HG03280 (cell line): ENCODE measurements at regions not wholly inside any gene's neighbourhood (a gene's known extent, or its start where the extent isn't known, plus 50 kb on each side); places are given as distances from the start of the nearest gene placed in this dataset.

ENCODE experiments used
- ATAC-seq: cut with Tn5 transposase; IDR thresholded peaks from one replicate; pipeline ENCODE4 v1.9.1; 2021; ENCODE audit warnings: mild to moderate bottlenecking, moderate library complexity; ENCODE audit not compliant: unreplicated experiment

DNA sequence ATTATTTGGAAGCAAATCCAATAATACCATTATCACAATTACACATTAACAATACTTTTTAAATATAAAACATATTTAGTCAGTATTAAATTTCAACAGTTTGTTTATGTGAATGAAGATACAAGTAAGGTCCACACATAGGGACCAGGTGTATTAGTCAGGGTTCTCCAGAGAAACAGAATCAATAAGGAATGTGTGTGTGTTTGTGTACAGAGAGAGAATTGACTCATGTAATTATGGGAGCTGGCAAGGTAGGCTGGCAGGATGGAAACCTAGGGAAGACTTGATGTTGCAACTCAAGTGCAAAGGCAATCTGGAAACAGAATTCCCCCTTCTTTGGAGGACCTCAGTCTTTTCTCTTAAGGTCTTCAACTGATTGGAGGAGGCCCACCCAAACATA is 123.2 kb upstream of the OTX2 start:
- ATAC-seq = no peak

DNA sequence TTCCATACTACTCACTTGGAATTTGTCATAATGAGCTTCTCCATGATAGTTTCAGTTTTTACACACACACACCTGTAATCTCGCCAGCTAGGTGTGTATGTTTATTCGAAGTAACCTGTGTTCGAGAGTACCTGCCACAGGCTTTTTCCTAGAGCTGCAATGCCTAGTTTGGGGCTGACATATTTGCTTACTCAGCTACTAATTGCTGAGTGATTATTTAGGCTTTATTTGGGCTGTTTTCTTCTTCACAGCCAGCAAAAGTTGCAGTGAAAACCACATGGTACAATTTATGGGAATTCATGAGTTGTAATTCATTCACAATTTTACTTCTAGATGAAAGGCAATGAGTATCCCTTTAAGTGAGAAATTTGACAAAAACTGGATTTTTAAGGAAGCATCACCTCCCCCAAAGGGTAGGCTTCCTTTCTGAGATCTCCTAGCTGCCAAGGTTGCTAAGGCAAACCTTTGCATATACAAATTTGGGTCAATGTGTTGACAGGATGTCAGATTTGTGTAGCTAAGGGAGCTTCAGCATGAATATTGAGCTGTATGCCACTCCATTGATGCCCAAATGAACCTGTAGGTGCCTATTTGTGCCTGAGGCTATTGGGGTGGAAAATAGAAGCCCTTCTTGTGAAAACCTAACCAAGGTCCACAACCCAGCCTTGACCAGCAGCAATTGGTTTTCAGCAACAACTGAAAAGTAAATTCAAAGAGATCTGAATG is 108.7 kb upstream of the OTX2 start:
- no peak for ATAC-seq

DNA sequence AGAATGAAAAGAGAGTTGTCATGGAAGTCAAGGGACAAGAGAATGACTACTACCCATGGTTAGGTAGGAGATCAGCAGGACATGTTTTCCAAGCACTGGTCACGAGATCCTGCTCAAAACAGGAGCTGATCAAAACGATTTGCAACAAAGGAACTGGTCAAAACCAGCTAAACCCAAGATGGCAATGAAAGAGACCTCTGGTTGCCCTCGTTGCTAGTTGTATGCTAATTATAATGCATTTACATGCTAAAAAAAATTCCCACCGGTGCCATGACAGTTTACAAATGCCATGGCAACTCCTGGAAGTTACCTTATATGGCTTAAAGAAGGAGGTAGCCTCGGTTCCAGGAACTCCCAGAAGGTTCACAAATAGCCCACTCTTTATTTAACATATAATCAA is 95.0 kb upstream of the OTX2 start:
- ATAC-seq = no peak

DNA sequence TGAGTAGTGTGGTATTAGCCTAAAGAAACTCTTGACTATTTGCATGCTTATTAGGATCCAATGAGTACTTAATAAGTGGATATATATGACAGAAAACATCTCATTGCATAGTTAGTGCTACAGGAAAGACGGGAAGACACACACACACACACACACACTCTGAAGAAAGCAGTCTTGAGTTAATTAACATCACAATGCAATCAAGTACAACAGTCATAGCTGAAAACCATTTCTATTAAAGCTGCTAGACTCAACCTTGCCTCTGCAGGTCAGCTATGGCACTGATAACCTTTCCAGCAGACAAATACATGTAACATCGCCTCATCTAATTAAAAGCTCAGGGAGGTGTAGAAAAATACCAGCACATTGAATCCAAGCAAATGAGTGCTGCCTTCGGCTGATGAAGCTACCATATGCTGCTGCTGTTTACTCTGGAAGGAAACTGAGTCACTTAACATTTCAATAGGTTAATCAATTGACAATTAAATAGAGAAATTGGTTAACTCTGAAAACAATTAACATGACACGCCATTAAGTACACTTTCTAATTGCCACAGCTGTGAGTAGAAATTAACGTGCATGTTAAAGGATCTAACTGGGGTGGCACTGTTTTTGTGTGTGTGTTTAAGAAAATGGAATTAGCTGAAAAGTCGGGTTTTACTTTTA is 93.2 kb upstream of the OTX2 start:
- no peak for ATAC-seq

DNA sequence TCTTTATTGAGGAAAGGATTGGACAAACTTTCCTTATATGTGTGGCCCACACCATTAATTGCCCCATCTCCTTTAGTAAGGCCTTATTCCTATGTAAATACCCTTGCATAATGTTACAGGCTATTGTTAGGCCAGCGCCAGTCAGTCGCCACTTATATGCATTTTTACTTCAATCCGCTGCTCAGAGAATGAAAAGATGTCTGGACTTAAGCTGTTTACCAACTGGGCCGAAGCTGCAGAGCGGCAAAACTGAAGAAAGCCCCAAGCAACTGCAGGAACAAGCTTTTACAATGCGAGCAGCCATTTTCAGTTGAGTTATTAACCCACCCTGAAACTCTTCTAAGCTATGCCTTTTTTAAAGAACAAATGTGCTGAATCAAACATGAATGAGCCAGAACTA is 92.1 kb upstream of the OTX2 start:
- ATAC-seq = no peak

DNA sequence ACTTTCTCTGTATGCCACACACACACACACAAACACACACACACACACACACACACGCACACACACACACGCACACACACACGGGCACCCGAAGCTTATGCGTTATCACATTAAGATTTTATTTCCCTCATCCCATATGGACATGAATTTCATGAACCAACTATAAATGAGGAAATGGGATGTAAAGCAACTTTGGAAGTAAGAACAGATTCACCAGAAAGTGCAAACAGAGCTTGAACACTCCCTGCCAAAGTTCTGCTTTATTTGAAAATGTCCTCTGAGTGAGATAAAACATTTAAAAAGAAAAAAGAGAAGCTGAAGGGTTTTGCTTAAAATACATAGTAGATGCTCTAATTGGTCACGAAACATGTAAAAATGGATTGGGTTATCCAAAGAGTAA is 90.4 kb upstream of the OTX2 start:
- ATAC-seq = no peak

DNA sequence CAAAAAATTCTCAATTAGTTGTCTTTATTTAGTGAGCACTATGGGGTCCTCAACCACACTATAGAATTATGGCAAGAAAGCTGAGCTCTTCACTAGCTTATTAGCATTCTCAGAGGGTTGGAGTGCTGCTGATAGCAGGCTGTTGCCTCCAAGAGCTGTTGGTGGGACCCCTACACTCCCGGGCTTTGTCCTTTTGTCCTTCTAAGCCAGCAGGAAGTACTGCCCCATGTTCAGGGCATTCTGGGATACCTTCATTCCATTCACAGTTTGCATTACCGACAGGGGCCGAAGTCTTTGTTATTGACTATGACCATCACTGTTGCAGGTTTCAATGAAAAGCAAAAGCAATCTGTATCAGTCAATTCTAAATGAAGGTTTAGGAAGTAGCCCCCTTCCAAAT is 89.5 kb upstream of the OTX2 start:
- no peak for ATAC-seq

DNA sequence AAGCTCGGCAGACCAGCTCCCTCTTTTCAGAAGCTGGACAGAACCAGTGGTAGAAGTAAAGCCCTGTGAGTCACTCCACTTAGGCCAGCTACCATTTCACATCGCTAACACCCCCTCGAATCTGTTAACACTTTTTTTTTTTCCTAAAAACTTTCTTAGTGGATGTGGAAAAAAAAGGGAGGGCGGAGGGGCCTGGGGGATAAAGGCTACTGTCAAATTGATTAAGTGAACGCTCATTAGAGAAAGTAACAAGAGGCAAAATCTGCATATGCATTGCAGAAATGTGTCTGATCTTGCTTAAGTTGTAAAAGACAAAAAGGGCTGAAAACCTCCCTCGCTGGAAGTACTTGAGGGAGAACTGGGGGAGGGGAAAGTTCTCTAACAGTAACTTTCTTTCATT is 86.6 kb upstream of the OTX2 start:
- ATAC-seq = no peak

DNA sequence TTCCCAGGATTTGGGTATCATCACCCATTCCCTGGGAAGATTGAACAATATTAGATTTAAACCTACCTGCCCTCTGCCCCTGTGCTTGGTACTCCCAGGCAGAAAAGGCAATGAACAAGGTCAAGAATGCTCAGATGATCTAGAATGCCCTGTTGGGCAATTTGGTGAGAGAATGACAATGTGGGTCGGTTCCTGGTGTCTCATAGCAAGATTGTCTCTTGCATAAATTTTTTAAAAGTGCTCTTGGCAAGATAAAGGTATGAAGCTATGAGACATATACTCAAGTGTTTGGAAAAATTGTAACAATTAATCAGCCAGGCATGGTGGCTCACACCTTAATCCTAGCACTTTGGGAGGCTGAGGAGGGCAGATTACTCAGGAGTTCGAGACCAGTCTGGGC is 86.0 kb upstream of the OTX2 start:
- no peak for ATAC-seq

DNA sequence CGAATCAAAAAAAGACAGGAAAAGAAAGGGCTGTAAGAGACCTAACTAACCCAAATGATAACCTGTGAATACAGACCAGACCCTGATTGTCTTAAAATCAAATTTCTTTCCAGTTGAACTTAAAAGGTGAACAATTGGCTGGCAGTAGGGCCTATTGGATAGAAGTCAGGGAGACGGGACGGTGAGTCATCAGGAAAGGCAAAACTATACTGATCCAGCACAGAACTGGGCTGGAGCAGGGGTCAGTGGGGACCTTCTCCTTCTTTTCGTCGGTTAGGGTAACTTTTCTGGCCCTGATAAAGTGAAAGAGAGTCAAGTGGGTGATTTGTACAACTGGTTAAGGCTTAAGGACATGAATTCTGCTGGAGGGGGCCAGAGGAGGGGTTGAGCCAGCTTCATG is 84.9 kb upstream of the OTX2 start:
- ATAC-seq = no peak

DNA sequence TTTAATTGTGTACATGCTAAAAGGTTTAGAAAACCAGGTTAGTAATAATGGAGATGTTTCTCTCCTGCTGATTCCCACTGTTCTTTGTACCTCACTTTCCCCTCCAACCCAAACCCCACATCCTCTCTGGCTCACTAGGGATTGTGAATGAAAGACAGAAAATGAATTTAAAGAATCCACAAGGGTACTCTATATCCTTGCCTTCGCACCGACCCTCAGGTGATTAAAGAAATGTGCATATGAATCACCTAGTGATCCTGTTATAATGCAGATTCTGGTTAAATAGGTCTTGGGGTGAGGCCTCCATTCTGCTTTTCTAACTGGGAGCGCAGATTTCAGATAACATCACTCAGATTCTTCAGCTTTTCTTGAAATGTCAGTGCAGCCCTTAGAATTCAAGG is 84.3 kb upstream of the OTX2 start:
- no peak for ATAC-seq

DNA sequence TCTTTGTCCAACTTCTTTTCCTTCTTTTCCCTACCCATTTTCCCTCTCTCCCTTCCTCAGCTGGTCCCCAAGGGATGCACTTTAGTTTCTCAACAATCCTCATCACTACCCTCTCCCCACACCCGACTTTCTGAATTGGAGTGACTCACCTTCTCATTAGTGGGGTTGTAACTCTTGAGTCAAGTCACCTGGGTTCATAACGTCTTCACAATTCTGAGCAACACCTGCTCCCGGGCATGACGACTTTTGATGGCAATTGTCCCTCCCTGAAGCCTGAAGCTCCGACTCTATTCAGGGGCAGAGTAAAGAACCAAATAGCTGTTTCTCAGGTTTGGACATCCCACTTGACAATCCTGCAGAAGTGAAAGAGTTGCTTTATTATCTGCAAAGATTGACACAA is 82.7 kb upstream of the OTX2 start:
- no peak for ATAC-seq

DNA sequence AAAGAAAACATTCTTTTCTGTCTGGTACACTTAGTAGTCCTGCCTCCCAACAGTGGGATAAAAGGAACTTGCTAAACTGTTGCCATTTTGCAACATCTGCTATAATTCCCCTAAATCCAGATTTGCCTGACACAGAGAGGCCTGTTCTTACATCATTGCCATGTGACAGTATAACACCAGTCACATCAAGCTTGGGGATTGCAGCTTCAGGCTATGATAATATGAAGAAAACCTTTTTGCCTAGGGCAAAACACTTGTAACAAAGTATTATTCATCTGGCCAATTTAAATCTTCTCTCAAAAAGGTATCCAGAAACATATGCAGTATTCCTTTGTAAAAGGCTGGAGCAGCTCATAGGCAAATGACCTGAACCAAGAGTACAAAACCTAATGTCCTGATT is 80.9 kb upstream of the OTX2 start:
- ATAC-seq = no peak

DNA sequence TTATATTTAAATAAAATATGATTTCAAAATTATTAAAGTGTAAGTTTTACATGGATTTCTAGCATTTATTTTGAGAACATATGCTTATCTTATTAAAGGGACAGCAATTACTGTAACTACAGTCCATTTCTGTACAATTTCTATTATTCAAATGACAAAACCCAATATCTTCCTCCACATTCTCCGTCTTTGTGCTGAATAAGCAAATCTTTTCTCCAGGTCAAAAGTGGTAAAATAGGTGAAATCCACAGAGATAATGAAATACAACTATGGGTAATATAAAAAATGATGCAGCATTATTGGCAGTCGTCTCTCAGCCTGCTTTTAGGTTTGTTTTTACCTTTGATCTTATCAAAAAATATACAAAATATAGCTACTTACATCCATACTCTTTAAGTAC is 79.4 kb upstream of the OTX2 start:
- no peak for ATAC-seq

DNA sequence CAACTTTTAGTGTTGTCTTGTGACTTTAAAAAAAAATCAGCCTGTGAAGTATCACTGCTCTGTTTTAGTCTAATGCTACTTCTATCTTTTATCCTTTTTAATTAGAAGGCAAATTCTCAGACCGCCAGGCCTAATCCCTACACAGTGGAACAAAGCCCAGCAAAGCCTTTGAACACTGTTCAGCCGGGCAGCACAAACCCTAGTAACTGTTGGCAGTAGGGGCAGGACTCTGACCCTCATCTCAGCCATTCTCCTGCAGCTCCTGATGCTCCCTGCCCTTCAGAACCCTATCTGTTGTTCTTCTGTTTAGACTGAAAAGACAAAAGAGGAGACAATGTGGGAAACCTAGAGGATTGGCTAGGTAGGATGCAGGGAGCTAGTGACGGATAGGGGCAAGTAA is 78.0 kb upstream of the OTX2 start:
- no peak for ATAC-seq

DNA sequence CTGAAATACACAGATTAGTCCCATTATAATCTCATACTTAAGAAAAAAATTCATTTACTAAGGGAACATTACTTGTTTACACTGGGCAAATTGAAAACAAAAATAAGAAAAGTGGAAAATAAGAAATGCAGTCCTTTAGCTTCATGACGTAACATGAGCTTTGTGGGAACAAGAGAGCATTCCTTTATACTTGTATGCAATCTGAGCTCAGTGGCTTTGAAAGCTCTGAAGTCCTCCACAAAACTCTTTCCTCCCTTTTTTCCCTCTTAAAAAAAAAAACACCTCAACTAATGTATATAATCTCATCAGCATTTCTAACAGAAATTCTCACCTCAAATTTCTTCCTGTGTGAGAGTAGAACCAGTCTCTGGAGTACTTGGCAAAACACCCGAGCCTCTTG is 76.9 kb upstream of the OTX2 start:
- ATAC-seq = no peak

DNA sequence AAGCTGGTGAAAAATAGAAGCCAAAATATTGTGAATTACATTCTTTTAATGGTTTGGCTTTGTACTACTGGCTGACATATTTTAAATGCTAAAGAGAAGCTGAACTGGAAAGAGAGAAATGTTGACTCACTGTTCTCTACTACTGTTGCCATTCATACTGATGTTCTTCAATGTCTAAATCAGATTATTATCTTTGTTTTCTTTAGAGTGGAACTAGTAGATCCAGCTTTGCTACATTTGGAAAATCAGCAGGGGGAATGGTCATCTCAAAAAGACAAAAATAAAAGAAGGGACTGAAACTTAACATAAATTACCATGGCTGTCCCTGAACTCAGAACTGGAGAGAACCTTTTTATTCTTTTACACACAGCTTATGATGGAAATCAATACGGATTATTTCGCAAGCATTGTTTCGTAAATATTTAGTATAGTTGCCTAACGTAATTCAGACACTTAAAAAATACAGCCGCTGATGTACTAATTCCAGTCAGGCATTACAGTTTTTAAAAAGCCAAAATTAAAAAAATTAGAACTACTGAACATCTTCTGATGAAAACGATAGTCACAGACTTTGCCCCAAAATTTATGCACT is 76.3 kb upstream of the OTX2 start:
- no peak for ATAC-seq

DNA sequence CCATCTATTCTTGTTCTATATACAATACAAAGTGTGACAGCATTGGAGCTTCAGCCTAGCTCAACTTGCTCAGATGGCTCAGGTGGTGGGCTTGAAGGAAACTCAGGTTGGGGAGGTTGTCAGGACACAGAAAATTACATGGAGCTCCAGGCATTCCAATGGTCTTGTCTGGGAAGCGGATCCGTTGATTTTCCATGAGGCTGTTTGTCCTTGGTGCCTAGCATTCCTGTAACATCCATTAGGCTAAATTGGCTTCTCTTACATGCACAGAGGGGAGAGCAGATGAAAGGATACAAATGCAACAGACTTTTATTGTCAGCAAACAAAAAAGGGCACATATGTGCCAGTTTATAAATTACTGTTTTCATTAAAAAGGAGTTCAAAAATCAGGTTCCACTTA is 75.5 kb upstream of the OTX2 start:
- ATAC-seq = no peak

DNA sequence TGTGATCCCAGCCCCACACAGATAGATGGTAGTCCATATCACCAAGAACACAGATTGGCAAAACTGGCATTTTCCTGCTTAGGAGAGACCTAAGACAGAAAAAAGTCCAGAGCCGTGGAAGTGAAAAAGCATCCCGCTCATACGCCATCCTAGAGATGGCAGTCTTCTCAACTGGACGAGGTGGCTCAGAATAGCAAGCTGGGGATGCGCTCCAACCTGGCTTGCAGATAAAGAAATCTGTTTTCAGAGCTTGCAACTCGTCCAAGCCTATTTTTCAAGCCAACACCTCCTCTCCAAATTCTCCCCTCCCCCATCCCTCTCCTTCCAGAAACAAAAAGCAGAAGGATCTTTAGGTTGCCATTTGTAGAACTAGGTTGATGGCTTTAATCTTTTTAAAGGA is 74.3 kb upstream of the OTX2 start:
- ATAC-seq = no peak

DNA sequence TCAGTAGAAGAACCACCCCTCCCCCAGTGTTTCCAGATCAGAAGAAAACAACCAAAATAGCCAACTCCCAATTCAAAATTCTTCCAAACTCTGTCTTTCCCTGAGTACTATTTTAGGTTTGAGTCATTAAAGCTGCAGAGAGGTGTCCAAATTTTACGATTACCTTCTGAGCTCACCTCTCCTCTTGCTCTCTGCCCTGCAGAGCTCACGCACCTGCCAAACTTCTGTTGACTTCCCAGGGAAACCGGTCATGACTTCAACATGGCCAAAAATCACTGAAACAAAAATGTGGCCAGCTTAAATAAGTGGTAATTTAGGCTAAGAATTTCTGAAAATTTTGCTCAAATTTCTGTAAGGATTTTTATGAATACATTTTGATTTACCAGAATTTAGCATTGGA is 70.9 kb upstream of the OTX2 start:
- ATAC-seq = no peak

DNA sequence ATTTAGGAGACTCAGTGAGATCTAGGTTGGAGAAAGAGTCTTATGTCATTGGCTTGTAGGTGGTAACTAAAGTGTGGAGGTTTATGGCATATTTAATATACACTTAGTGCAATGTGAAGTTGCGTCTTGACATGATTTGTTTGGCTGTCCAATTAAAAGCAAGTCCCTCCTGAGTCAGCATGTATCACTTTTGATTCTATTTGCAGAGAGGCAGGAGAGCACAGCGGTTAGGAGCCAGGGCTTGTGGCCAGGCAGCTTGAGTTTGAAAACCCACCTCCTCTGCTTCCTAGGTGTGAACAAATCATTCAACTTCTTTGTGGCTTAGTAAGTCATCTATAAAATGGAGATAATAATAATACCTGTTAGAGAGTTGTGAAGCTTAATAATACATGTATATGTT is 68.5 kb upstream of the OTX2 start:
- ATAC-seq = no peak

DNA sequence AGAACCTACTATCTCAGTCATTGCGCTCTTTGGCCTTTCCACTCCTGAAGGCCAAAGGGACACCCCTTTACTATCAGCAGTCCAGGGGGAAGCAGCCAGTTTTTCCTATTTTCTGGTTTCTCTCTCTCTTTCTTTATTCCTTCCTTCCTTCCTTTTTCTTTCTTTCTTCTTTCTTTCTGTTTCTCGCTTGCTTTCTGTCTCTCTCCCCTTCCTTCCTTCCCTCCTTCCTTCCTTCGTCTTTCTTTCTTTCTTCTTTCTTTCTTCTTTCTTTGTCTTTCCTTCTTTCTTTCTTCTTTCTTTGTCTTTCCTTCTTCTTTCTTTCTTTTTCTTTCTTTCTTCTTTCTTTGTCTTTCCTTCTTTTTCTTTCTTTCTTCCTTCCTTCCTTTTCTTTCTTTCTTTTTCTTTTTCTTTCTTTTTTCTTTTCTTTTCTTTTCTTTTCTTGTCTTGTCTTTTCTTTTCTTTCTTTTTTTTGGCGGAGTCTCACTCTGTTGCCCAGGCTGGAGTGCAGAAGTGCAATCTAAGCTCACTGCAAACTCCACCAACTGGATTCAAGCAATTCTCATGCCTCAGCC is 64.9 kb upstream of the OTX2 start:
- no peak for ATAC-seq
